T-cell (primary cell): ENCODE measurements at regions not wholly inside any gene's neighbourhood (a gene's known extent, or its start where the extent isn't known, plus 50 kb on each side); places are given as distances from the start of the nearest gene placed in this dataset.

Experiments used
- ATAC-seq, 4 experiments: fragments of 200-7000 bp in 3 of 4; fragments of 150-1000 bp in 1 of 4; cut with Tn5 transposase; replicated peaks in 1 of 4; 1 replicate in 3 of 4; 2 replicates in 1 of 4; pipeline ENCODE4 v1.10.0; 2021; ENCODE audit warnings: moderate library complexity in 3 of 4, mild to moderate bottlenecking in 2 of 4, moderate number of reproducible peaks in 1 of 4
- CTCF ChIA-PET, 2 donors: fragments of 300-600 bp; sonication (Branson Sonifier 250); formaldehyde crosslinking; loops; one replicate each; lab custom pipeline; 2022; ENCODE audit warnings: antibody characterized with exemption in 2 of 2; lab: Charles Lee
- POLR2A ChIA-PET, 2 donors: fragments of 300-600 bp; sonication (Branson Sonifier 250); formaldehyde crosslinking; loops; one replicate each; lab custom pipeline; 2022; ENCODE audit warnings: antibody characterized with exemption in 2 of 2; lab: Charles Lee
- DNase-seq, 35 experiments: peaks; one replicate each; pipeline versions ENCODE4 v3.0.0 to v3.0.0-alpha.2; 2013 to 2023
- H3K27ac ChIP-seq: one replicate; pipeline ENCODE4 v1.5.1; 2013; ENCODE audit warnings: low read length
- H3K27me3 ChIP-seq, 2 experiments: replicated peaks in 1 of 2; 1 replicate in 1 of 2; 2 replicates in 1 of 2; pipeline versions ENCODE4 v1.6.1 to v1.7.0; 2013; ENCODE audit warnings: low read length in 1 of 2, mixed read lengths in 1 of 2; ENCODE audit not compliant: control insufficient read depth in 2 of 2, insufficient read depth in 2 of 2; ENCODE audit errors: extremely low read depth in 1 of 2
- H3K36me3 ChIP-seq, 2 donors: 1 replicate in 1 of 2; 2 replicates in 1 of 2; pipeline versions ENCODE4 v1.6.1 to v1.7.0; 2013; ENCODE audit warnings: low read length in 1 of 2; ENCODE audit not compliant: control insufficient read depth in 2 of 2, insufficient read depth in 1 of 2; ENCODE audit errors: extremely low read depth in 1 of 2
- H3K4me1 ChIP-seq, 2 experiments: 1 replicate in 1 of 2; 2 replicates in 1 of 2; pipeline versions ENCODE4 v1.6.1 to v1.7.0; 2013; ENCODE audit warnings: low read length in 2 of 2, mixed read lengths in 1 of 2; ENCODE audit not compliant: insufficient read depth in 2 of 2, control insufficient read depth in 1 of 2; ENCODE audit errors: extremely low read depth in 1 of 2
- H3K4me3 ChIP-seq, 2 donors: 1 replicate in 1 of 2; 2 replicates in 1 of 2; pipeline versions ENCODE4 v1.5.1 to v1.7.0; 2013; ENCODE audit warnings: mild to moderate bottlenecking in 2 of 2, low read length in 1 of 2, moderate library complexity in 1 of 2; ENCODE audit not compliant: control insufficient read depth in 1 of 2; ENCODE audit errors: extremely low read depth in 1 of 2
- H3K9me3 ChIP-seq: 2 replicates; pipeline ENCODE4 v1.7.0; 2013
- H3K27ac Mint-ChIP-seq, 2 donors: one replicate each; pipeline ENCODE4 v1.8.0; 2020 to 2021; ENCODE audit warnings: mild to moderate bottlenecking in 2 of 2, mixed read lengths in 2 of 2
- H3K27me3 Mint-ChIP-seq, 2 donors: one replicate each; pipeline ENCODE4 v1.8.0; 2021 to 2022; ENCODE audit warnings: mixed read lengths in 2 of 2
- H3K36me3 Mint-ChIP-seq: one replicate; pipeline ENCODE4 v1.8.0; 2021; ENCODE audit warnings: mixed read lengths
- H3K4me1 Mint-ChIP-seq, 3 donors: one replicate each; pipeline ENCODE4 v1.8.0; 2020 to 2022; ENCODE audit warnings: mixed read lengths in 3 of 3, mild to moderate bottlenecking in 1 of 3
- H3K4me3 Mint-ChIP-seq, 3 donors: one replicate each; pipeline ENCODE4 v1.8.0; 2020 to 2022; ENCODE audit warnings: mild to moderate bottlenecking in 3 of 3, mixed read lengths in 3 of 3, moderate library complexity in 3 of 3
- H3K9me3 Mint-ChIP-seq, 3 donors: one replicate each; pipeline ENCODE4 v1.8.0; 2020 to 2022; ENCODE audit warnings: mixed read lengths in 3 of 3
- WGBS: methylation state at CpG from one replicate; pipeline ENCODE4 v1.1.5; 2013; ENCODE audit warnings: missing lambda C conversion rate; ENCODE audit not compliant: insufficient coverage; 5-methylcytosine and 5-hydroxymethylcytosine counted together

- Histone ChIP-seq H3K27me3 (no peaks in the 10 kb centered on the region), H3K27ac (no peak overlapping the region), H3K4me1 (no peaks in the 10 kb centered on the region), H3K9me3 (no peaks in the 10 kb centered on the region), H3K4me3 (no peak overlapping the region), H3K36me3 (no peaks in the 10 kb centered on the region)
- H3K9me3 Mint-ChIP-seq = peaks cover 0 to 12% (median 5%) of the 10 kb centered on the region in 3 donors
- no peaks in the 10 kb centered on the region for H3K36me3 Mint-ChIP-seq
- H3K4me1 Mint-ChIP-seq = no peaks in the 10 kb centered on the region
- H3K4me3 Mint-ChIP-seq = no peak overlapping the region
- no peak overlapping the region for H3K27ac Mint-ChIP-seq
- ChIA-PET POLR2A (no interaction called here), CTCF (no interaction called here)
- ATAC-seq = no peak
- H3K27me3 Mint-ChIP-seq = peaks cover 21 to 22% of the 10 kb centered on the region in 2 donors
- no peak for DNase-seq
Measured at GRCh38 chr1:48120621-48121020, 101.9 kb upstream of the SLC5A9 start.

- Mint-ChIP-seq H3K4me1 (no peaks in the 10 kb centered on the region), H3K36me3 (no peaks in the 10 kb centered on the region), H3K9me3 (peaks cover 0 to 12% (median 5%) of the 10 kb centered on the region in 3 donors), H3K27ac (no peak overlapping the region), H3K27me3 (peaks cover 9 to 12% of the 10 kb centered on the region in 2 donors), H3K4me3 (no peak overlapping the region)
- H3K27ac ChIP-seq = no peak overlapping the region
- POLR2A ChIA-PET = no interaction called here
- peaks cover 0 to 4% of the 10 kb centered on the region in 2 experiments for H3K27me3 ChIP-seq
- ATAC-seq (no peak), DNase-seq (no peak)
- CTCF ChIA-PET = no interaction called here
- no peaks in the 10 kb centered on the region for H3K4me1 ChIP-seq
- H3K36me3 ChIP-seq = no peaks in the 10 kb centered on the region
- H3K4me3 ChIP-seq = no peak overlapping the region
- H3K9me3 ChIP-seq = no peaks in the 10 kb centered on the region
Measured at GRCh38 chr1:48115835-48116234, 106.7 kb upstream of the SLC5A9 start.

- ChIA-PET POLR2A (no interaction called here), CTCF (no interaction called here)
- DNase-seq = no peak
- no peak overlapping the region for H3K4me3 ChIP-seq
- H3K27me3 ChIP-seq = peaks cover 0 to 4% of the 10 kb centered on the region in 2 experiments
- Mint-ChIP-seq H3K36me3 (no peaks in the 10 kb centered on the region), H3K4me3 (no peak overlapping the region), H3K27me3 (peaks cover 14 to 16% of the 10 kb centered on the region in 2 donors), H3K27ac (no peak overlapping the region), H3K4me1 (no peaks in the 10 kb centered on the region), H3K9me3 (peaks cover 0 to 12% (median 5%) of the 10 kb centered on the region in 3 donors)
- no peaks in the 10 kb centered on the region for H3K36me3 ChIP-seq
- ATAC-seq = no peak
- 82% methylated on average over 3 of the region's 4 CpGs for WGBS
- H3K9me3 ChIP-seq = no peaks in the 10 kb centered on the region
- H3K4me1 ChIP-seq = no peaks in the 10 kb centered on the region
- no peak overlapping the region for H3K27ac ChIP-seq
Measured at GRCh38 chr1:48114596-48115382, 107.7 kb upstream of the SLC5A9 start.

- Mint-ChIP-seq H3K9me3 (no peaks in the 10 kb centered on the region), H3K27ac (no peak overlapping the region), H3K4me1 (no peaks in the 10 kb centered on the region), H3K36me3 (no peaks in the 10 kb centered on the region), H3K27me3 (peaks cover 11 to 25% of the 10 kb centered on the region in 2 donors), H3K4me3 (no peak overlapping the region)
- Histone ChIP-seq H3K27me3 (peaks cover 0 to 1% of the 10 kb centered on the region in 2 experiments), H3K36me3 (no peaks in the 10 kb centered on the region), H3K4me3 (no peak overlapping the region), H3K27ac (no peak overlapping the region), H3K4me1 (no peaks in the 10 kb centered on the region), H3K9me3 (no peaks in the 10 kb centered on the region)
- WGBS = 23% methylated on average over 5 of the region's 6 CpGs
- CTCF ChIA-PET = interaction anchor here (1.0 to 2.4 kb wide), 3 partner anchors 94 to 126 kb away, joined by 3 to 8 read pairs (median 5); no protein-coding TSS in a partner anchor
- DNase-seq = peak in 2 of 35 experiments; percentile 8 to 53
- no peak for ATAC-seq
- POLR2A ChIA-PET = no interaction called here
Measured at GRCh38 chr1:48109390-48110013, 112.3 kb upstream of the TRABD2B start.

- CTCF ChIA-PET = no interaction called here
- no peak for ATAC-seq
Measured at GRCh38 chr1:48107516-48107915, 110.3 kb upstream of the TRABD2B start.

GRCh38 chr1:48106049-48106448 is 108.9 kb upstream of the TRABD2B start:
- Mint-ChIP-seq H3K4me1 (no peaks in the 10 kb centered on the region), H3K9me3 (no peaks in the 10 kb centered on the region), H3K36me3 (no peaks in the 10 kb centered on the region), H3K27ac (no peak overlapping the region), H3K4me3 (no peak overlapping the region), H3K27me3 (peaks cover 5 to 22% of the 10 kb centered on the region in 2 donors)
- H3K4me1 ChIP-seq = no peaks in the 10 kb centered on the region
- no peaks in the 10 kb centered on the region for H3K9me3 ChIP-seq
- ChIA-PET CTCF (no interaction called here), POLR2A (no interaction called here)
- H3K36me3 ChIP-seq = no peaks in the 10 kb centered on the region
- ATAC-seq (no peak), DNase-seq (no peak)
- H3K27ac ChIP-seq = no peak overlapping the region
- WGBS = no CpG with 5 or more reads among the region's 2 CpGs
- peaks cover 0 to 3% of the 10 kb centered on the region in 2 experiments for H3K27me3 ChIP-seq
- H3K4me3 ChIP-seq = no peak overlapping the region

More at GRCh38 chr1:48107516-48107915, 110.3 kb upstream of the TRABD2B start:
- no peak for DNase-seq
- Mint-ChIP-seq H3K4me1 (no peaks in the 10 kb centered on the region), H3K36me3 (no peaks in the 10 kb centered on the region), H3K27me3 (peaks cover 5 to 16% of the 10 kb centered on the region in 2 donors), H3K9me3 (no peaks in the 10 kb centered on the region), H3K27ac (no peak overlapping the region), H3K4me3 (no peak overlapping the region)
- Histone ChIP-seq H3K27me3 (peaks cover 0 to 3% of the 10 kb centered on the region in 2 experiments), H3K4me1 (no peaks in the 10 kb centered on the region), H3K27ac (no peak overlapping the region), H3K9me3 (no peaks in the 10 kb centered on the region), H3K4me3 (no peak overlapping the region), H3K36me3 (no peaks in the 10 kb centered on the region)
- POLR2A ChIA-PET = no interaction called here
- 80% methylated on average over 1 of the region's 3 CpGs for WGBS
